Mesendoderm (in vitro differentiated cells): ENCODE measurements at regions not wholly inside any gene's neighbourhood (a gene's known extent, or its start where the extent isn't known, plus 50 kb on each side); places are given as distances from the start of the nearest gene placed in this dataset.

Source experiments
- DNase-seq: peaks from one replicate; pipeline ENCODE4 v3.0.0; 2013
- H2AK5ac ChIP-seq: 2 replicates; pipeline ENCODE4 v1.6.1; 2013; ENCODE audit warnings: low read length, inconsistent platforms
- H2BK120ac ChIP-seq: 2 replicates; pipeline ENCODE4 v1.6.1; 2013; ENCODE audit warnings: low read depth, mild to moderate bottlenecking, low read length, moderate library complexity, mixed read lengths
- H2BK15ac ChIP-seq: replicated peaks from 2 replicates; pipeline ENCODE4 v1.6.1; 2013; ENCODE audit warnings: low read depth, mild to moderate bottlenecking, moderate library complexity
- H2BK5ac ChIP-seq: 2 replicates; pipeline ENCODE4 v1.6.1; 2013; ENCODE audit warnings: low read length, inconsistent platforms
- H3K18ac ChIP-seq: 2 replicates; pipeline ENCODE4 v1.6.1; 2013; ENCODE audit warnings: mild to moderate bottlenecking, low read length, mixed read lengths
- H3K23ac ChIP-seq: one replicate; pipeline ENCODE4 v1.6.1; 2013; ENCODE audit warnings: low read length
- H3K27ac ChIP-seq: 2 replicates; pipeline ENCODE4 v1.5.1; 2013; ENCODE audit warnings: low read depth, mild to moderate bottlenecking, inconsistent platforms, low read length, moderate library complexity
- H3K27me3 ChIP-seq: 2 replicates; pipeline ENCODE4 v1.6.1; 2013; ENCODE audit warnings: low read length, control low read depth, mild to moderate bottlenecking, inconsistent platforms; ENCODE audit not compliant: insufficient read depth, poor library complexity
- H3K36me3 ChIP-seq: 2 replicates; pipeline ENCODE4 v1.6.1; 2013; ENCODE audit warnings: low read length, inconsistent platforms; ENCODE audit not compliant: control insufficient read depth, insufficient read depth
- H3K4ac ChIP-seq: one replicate; pipeline ENCODE4 v1.6.1; 2013; ENCODE audit warnings: low read depth, mild to moderate bottlenecking, low read length, moderate library complexity
- H3K4me1 ChIP-seq: 2 replicates; pipeline ENCODE4 v1.6.1; 2013; ENCODE audit warnings: low read depth, low read length, inconsistent platforms; ENCODE audit not compliant: control insufficient read depth
- H3K4me2 ChIP-seq: 2 replicates; pipeline ENCODE4 v1.6.1; 2013; ENCODE audit warnings: low read length
- H3K4me3 ChIP-seq: 2 replicates; pipeline ENCODE4 v1.5.1; 2013; ENCODE audit warnings: mild to moderate bottlenecking, low read length
- H3K56ac ChIP-seq: one replicate; pipeline ENCODE4 v1.6.1; 2013; ENCODE audit warnings: low read length
- H3K79me1 ChIP-seq: 2 replicates; pipeline ENCODE4 v1.6.1; 2013; ENCODE audit warnings: low read length, inconsistent platforms
- H3K79me2 ChIP-seq: 2 replicates; pipeline ENCODE4 v1.6.1; 2013; ENCODE audit warnings: mild to moderate bottlenecking, low read length; ENCODE audit not compliant: control insufficient read depth, insufficient read depth
- H3K9ac ChIP-seq: 2 replicates; pipeline ENCODE4 v1.6.1; 2013; ENCODE audit warnings: low read length, inconsistent platforms
- H4K5ac ChIP-seq: one replicate; pipeline ENCODE4 v1.6.1; 2013; ENCODE audit warnings: low read length
- H4K8ac ChIP-seq: one replicate; pipeline ENCODE4 v1.6.1; 2013; ENCODE audit warnings: low read depth, mild to moderate bottlenecking, control low read depth, low read length, moderate library complexity
- WGBS: extraction: QIAGEN DNeasy Blood & Tissue Kit; methylation state at CpG from one replicate; pipeline ENCODE4 v1.1.7; 2013; ENCODE audit warnings: low lambda C conversion rate, missing lambda C conversion rate; ENCODE audit not compliant: insufficient coverage; ENCODE audit errors: extremely low coverage; 5-methylcytosine and 5-hydroxymethylcytosine counted together

- Histone ChIP-seq H3K27me3 (no peaks in the 10 kb centered on the region), H2BK15ac (no peak overlapping the region), H3K4me3 (no peak overlapping the region), H3K4me1 (no peaks in the 10 kb centered on the region), H4K5ac (no peak overlapping the region), H3K27ac (no peak overlapping the region), H2AK5ac (no peak overlapping the region), H3K4me2 (no peak overlapping the region), H3K18ac (no peak overlapping the region), H3K4ac (no peak overlapping the region), H4K8ac (no peak overlapping the region), H3K79me2 (no peaks in the 10 kb centered on the region), H3K9ac (no peak overlapping the region), H2BK5ac (no peak overlapping the region), H3K23ac (no peak overlapping the region), H3K79me1 (no peaks in the 10 kb centered on the region), H2BK120ac (no peak overlapping the region), H3K56ac (no peak overlapping the region), H3K36me3 (no peaks in the 10 kb centered on the region)
- DNase-seq = no peak
- no CpG with 5 or more reads among the region's 1 CpG for WGBS
Measured at GRCh38 chr5:74222806-74223205, 417.7 kb downstream of the ENC1 start.

- no peak for DNase-seq
- no peak overlapping the region for H3K27ac ChIP-seq
- no peak overlapping the region for H2BK120ac ChIP-seq
- no peaks in the 10 kb centered on the region for H3K79me2 ChIP-seq
- H3K27me3 ChIP-seq = no peaks in the 10 kb centered on the region
- H3K18ac ChIP-seq = no peak overlapping the region
- H3K4ac ChIP-seq = no peak overlapping the region
- H4K8ac ChIP-seq = no peak overlapping the region
- no peak overlapping the region for H2AK5ac ChIP-seq
- no peaks in the 10 kb centered on the region for H3K79me1 ChIP-seq
- H3K23ac ChIP-seq = no peak overlapping the region
- no peak overlapping the region for H3K56ac ChIP-seq
- no peaks in the 10 kb centered on the region for H3K36me3 ChIP-seq
- no peak overlapping the region for H4K5ac ChIP-seq
- H3K9ac ChIP-seq = no peak overlapping the region
- no peak overlapping the region for H3K4me2 ChIP-seq
- H3K4me3 ChIP-seq = no peak overlapping the region
- no peaks in the 10 kb centered on the region for H3K4me1 ChIP-seq
- no peak overlapping the region for H2BK15ac ChIP-seq
- no CpG with 5 or more reads among the region's 5 CpGs for WGBS
- H2BK5ac ChIP-seq = no peak overlapping the region
Measured at GRCh38 chr5:74221413-74221812, 419.1 kb downstream of the ENC1 start.

GRCh38 chr5:74216012-74216411 lies 424.5 kb downstream of the ENC1 start:
- H3K9ac ChIP-seq = no peak overlapping the region
- H3K4me3 ChIP-seq = no peak overlapping the region
- WGBS = no CpG with 5 or more reads among the region's 1 CpG
- no peaks in the 10 kb centered on the region for H3K27me3 ChIP-seq
- H3K18ac ChIP-seq = no peak overlapping the region
- no peaks in the 10 kb centered on the region for H3K79me2 ChIP-seq
- H3K4me2 ChIP-seq = no peak overlapping the region
- no peak overlapping the region for H3K56ac ChIP-seq
- no peak overlapping the region for H4K5ac ChIP-seq
- no peak overlapping the region for H3K4ac ChIP-seq
- H3K23ac ChIP-seq = no peak overlapping the region
- no peak for DNase-seq
- H2BK120ac ChIP-seq = no peak overlapping the region
- no peak overlapping the region for H2BK5ac ChIP-seq
- H3K4me1 ChIP-seq = no peaks in the 10 kb centered on the region
- H2AK5ac ChIP-seq = no peak overlapping the region
- H3K36me3 ChIP-seq = no peaks in the 10 kb centered on the region
- no peak overlapping the region for H3K27ac ChIP-seq
- H4K8ac ChIP-seq = no peak overlapping the region
- no peak overlapping the region for H2BK15ac ChIP-seq
- H3K79me1 ChIP-seq = no peaks in the 10 kb centered on the region

DNA sequence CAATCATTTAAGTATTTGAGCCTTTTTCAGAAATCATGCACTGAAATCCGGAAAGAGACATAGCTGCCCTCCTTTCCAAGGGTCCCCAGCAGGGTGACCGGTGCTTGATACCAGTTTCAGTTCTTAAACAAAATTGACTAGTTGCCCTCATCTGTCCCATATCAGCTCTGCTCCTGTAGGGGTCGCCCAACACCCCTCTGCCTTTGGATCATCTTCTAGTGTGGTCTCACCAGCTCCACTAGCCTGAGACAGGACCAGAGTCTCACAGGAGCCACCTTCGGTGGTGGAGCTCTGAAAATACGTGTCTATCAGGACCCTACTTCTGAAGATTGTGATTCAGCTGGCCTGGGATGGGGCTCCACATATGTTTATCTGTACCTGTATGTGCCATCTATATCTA lies 428.2 kb downstream of the ENC1 start:
- no peaks in the 10 kb centered on the region for H3K79me2 ChIP-seq
- H4K5ac ChIP-seq = no peak overlapping the region
- no peak overlapping the region for H3K4me2 ChIP-seq
- H3K4ac ChIP-seq = no peak overlapping the region
- H3K56ac ChIP-seq = no peak overlapping the region
- H2BK15ac ChIP-seq = no peak overlapping the region
- H3K27me3 ChIP-seq = no peaks in the 10 kb centered on the region
- no peak overlapping the region for H3K4me3 ChIP-seq
- no peak overlapping the region for H3K23ac ChIP-seq
- H3K9ac ChIP-seq = no peak overlapping the region
- H3K79me1 ChIP-seq = no peaks in the 10 kb centered on the region
- no peak overlapping the region for H2AK5ac ChIP-seq
- no peak overlapping the region for H2BK5ac ChIP-seq
- no peak overlapping the region for H3K27ac ChIP-seq
- no peaks in the 10 kb centered on the region for H3K36me3 ChIP-seq
- DNase-seq = peak; percentile 88
- H3K18ac ChIP-seq = no peak overlapping the region
- WGBS = no CpG with 5 or more reads among the region's 5 CpGs
- H2BK120ac ChIP-seq = no peak overlapping the region
- no peaks in the 10 kb centered on the region for H3K4me1 ChIP-seq
- no peak overlapping the region for H4K8ac ChIP-seq

DNA sequence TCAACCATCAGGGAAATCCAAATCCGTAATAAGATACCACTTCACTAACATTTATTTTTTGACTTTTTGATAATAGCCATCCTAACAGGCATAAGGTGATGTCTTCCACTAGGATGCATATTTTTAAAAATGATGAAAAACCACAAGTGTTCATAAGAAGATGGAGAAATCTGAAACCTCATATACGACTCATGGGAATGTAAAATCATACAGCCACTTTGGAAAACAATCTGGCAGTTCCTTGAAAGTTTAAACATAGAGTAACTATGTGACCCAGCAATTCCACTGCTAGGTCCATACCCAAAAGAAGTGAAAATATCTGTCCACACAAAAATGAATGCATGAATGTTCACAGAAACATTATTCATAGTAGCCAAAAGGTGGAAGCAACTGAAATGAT lies 431.0 kb downstream of the ENC1 start:
- no peaks in the 10 kb centered on the region for H3K79me1 ChIP-seq
- no peak overlapping the region for H2BK15ac ChIP-seq
- H3K4me3 ChIP-seq = no peak overlapping the region
- no peak overlapping the region for H3K18ac ChIP-seq
- DNase-seq = no peak
- H3K79me2 ChIP-seq = no peaks in the 10 kb centered on the region
- no peak overlapping the region for H3K9ac ChIP-seq
- no peak overlapping the region for H2BK120ac ChIP-seq
- no peaks in the 10 kb centered on the region for H3K36me3 ChIP-seq
- no peak overlapping the region for H3K4ac ChIP-seq
- no CpG with 5 or more reads among the region's 2 CpGs for WGBS
- no peak overlapping the region for H3K4me2 ChIP-seq
- H4K5ac ChIP-seq = no peak overlapping the region
- no peak overlapping the region for H3K56ac ChIP-seq
- peaks cover 2% of the 10 kb centered on the region for H3K4me1 ChIP-seq
- H3K23ac ChIP-seq = no peak overlapping the region
- no peak overlapping the region for H2AK5ac ChIP-seq
- no peak overlapping the region for H3K27ac ChIP-seq
- H2BK5ac ChIP-seq = no peak overlapping the region
- no peak overlapping the region for H4K8ac ChIP-seq
- H3K27me3 ChIP-seq = no peaks in the 10 kb centered on the region
